Heart left ventricle (tissue), 16 donors: ENCODE measurements at regions not wholly inside any gene's neighbourhood (a gene's known extent, or its start where the extent isn't known, plus 50 kb on each side); places are given as distances from the start of the nearest gene placed in this dataset.

Source experiments
- ATAC-seq, 4 donors: fragments of 200-7000 bp; cut with Tn5 transposase; one replicate each; pipeline ENCODE4 v1.9.1; 2020 to 2022; ENCODE audit warnings: moderate library complexity in 4 of 4, mild to moderate bottlenecking in 3 of 4, moderate number of reproducible peaks in 1 of 4
- DNase-seq, 5 donors: peaks; one replicate each; pipeline ENCODE4 v3.0.0-alpha.2; 2020
- H3K27ac ChIP-seq, 12 donors: fragments of 200-600 bp; sonication (generic) in 4 of 12; one replicate each; pipeline versions ENCODE4 v1.5.0 to v1.8.0; 2016 to 2022; ENCODE audit warnings: mild to moderate bottlenecking in 2 of 12
- H3K27me3 ChIP-seq, 9 donors: fragments of 200-600 bp; sonication (generic) in 2 of 9; one replicate each; pipeline versions ENCODE4 v1.5.1 to v1.8.0; 2016 to 2022; ENCODE audit warnings: mild to moderate bottlenecking in 3 of 9
- H3K36me3 ChIP-seq, 9 donors: fragments of 200-600 bp; sonication (generic) in 2 of 9; one replicate each; pipeline versions ENCODE4 v1.5.0 to v1.8.0; 2018 to 2022; ENCODE audit warnings: mild to moderate bottlenecking in 2 of 9
- H3K4me1 ChIP-seq, 12 donors: fragments of 200-600 bp; sonication (generic) in 4 of 12; one replicate each; pipeline versions ENCODE4 v1.5.0 to v1.8.0; 2016 to 2022; ENCODE audit warnings: mild to moderate bottlenecking in 3 of 12
- H3K4me3 ChIP-seq, 12 donors: fragments of 200-600 bp; sonication (generic) in 4 of 12; one replicate each; pipeline versions ENCODE4 v1.5.0 to v1.8.0; 2017 to 2022; ENCODE audit warnings: mild to moderate bottlenecking in 9 of 12, moderate library complexity in 4 of 12
- H3K9me3 ChIP-seq, 12 donors: fragments of 200-600 bp; sonication (generic) in 4 of 12; one replicate each; pipeline versions ENCODE4 v1.5.0 to v1.8.0; 2016 to 2022; ENCODE audit warnings: mild to moderate bottlenecking in 1 of 12
- CTCF ChIP-seq, 12 donors: fragments of 200-600 bp; sonication (generic) in 4 of 12; IDR thresholded peaks; one replicate each; pipeline versions ENCODE4 v1.5.0 to v1.8.0; 2018 to 2022; ENCODE audit warnings: antibody characterized with exemption in 12 of 12, mild to moderate bottlenecking in 5 of 12
- POLR2A ChIP-seq, 2 donors: fragments of 450-650 bp; IDR thresholded peaks; one replicate each; pipeline ENCODE4 v1.6.1; 2017; ENCODE audit warnings: antibody characterized with exemption in 2 of 2, mild to moderate bottlenecking in 2 of 2, moderate library complexity in 2 of 2
- WGBS, 4 donors: extraction: QIAGEN DNeasy Blood & Tissue Kit in 2 of 4; methylation state at CpG; one replicate each; pipeline versions ENCODE4 v1.1.5 to v1.1.7; 2013 to 2018; 5-methylcytosine and 5-hydroxymethylcytosine counted together
- intact Hi-C, 10 donors: fragments of 100-400 bp; cut with DNase I; formaldehyde crosslinking; loops; one replicate each; pipeline versions ENCODE4 v1.11.1 to v1.14.2; 2022
- donor health status: ischemic (EF 13 %, LVEDD 7.1; RV severe dilation, severe dysfunction).
- donor health status: healthy with polysubstance abuse.
- donor health status: DM: no; HTN: yes; CAD: no.
- donor health status: DM: no; HTN: no; CAD: no.
- donor health status: ischemic (EF 25% LVEDD 6.9; RV normal size, moderate dysfunction).
- donor health status: ischemic (EF 25% LVEDD 5.7; RV mildly dilated, moderate dysfunction).
- donor health status: healthy.
- donor health status: DM: yes; HTN: yes; CAD: no.
- donor health status: ischemic (EF 35%, LVEDD 5.7; RV mildly dilated, moderate dysfunction).
- donor health status: nonischemic (EF 11% LVEDD 7.7; RV severe dilation, severe dysfunction).
- donor health status: DM: yes; HTN: yes; CAD: no.
- donor health status: PGD.
- donor health status: ischemic (EF 29% LVEDD 5.4; RV normal size, mild dysfunction).
- donor health status: nonischemic (EF 23%, LVEDD 6.1; RV moderate dilation, normal function).

- DNase-seq (peak in 4 of 5 donors; percentile 66 to 80 (median 72)), ATAC-seq (peak; percentile 35 to 62 (median 50))
- no peaks in the 10 kb centered on the region for H3K36me3 ChIP-seq
- peaks cover 0 to 8% (median 0%) of the 10 kb centered on the region in 12 donors for H3K9me3 ChIP-seq
- H3K27ac ChIP-seq = no peak overlapping the region
- H3K4me3 ChIP-seq = no peak overlapping the region
- intact Hi-C loops = no loop called here
- H3K27me3 ChIP-seq = no peaks in the 10 kb centered on the region
- TF ChIP-seq CTCF (IDR thresholded peaks at IDR 0.05) (no peak), POLR2A (IDR thresholded peaks at IDR 0.05) (no peak)
- WGBS, 4 donors = 52 to 59% (median 55%) methylated on average over 4 of the region's 4 CpGs
- peaks cover 0 to 22% (median 10%) of the 10 kb centered on the region in 12 donors for H3K4me1 ChIP-seq
These were observed 114.2 kb downstream of the SNX5 start for GRCh38 chr20:17854307-17854903.

GRCh38 chr20:17852323-17852722 lies 116.3 kb downstream of the SNX5 start:
- ATAC-seq = no peak
- Histone ChIP-seq H3K4me3 (no peak overlapping the region), H3K36me3 (no peaks in the 10 kb centered on the region), H3K27ac (no peak overlapping the region), H3K27me3 (no peaks in the 10 kb centered on the region), H3K4me1 (peaks cover 0 to 22% (median 8%) of the 10 kb centered on the region in 12 donors), H3K9me3 (peaks cover 0 to 10% (median 0%) of the 10 kb centered on the region in 12 donors)
- intact Hi-C loops = no loop called here
- TF ChIP-seq POLR2A (IDR thresholded peaks at IDR 0.05) (no peak), CTCF (IDR thresholded peaks at IDR 0.05) (no peak)
- no peak for DNase-seq
- 88 to 92% (median 90%) methylated on average over 3 of the region's 3 CpGs for WGBS, 4 donors

GRCh38 chr20:17850684-17851026 lies 117.9 kb downstream of the SNX5 start:
- no peak for TF ChIP-seq CTCF (IDR thresholded peaks at IDR 0.05)
- TF ChIP-seq POLR2A (IDR thresholded peaks at IDR 0.05) = no peak
- no peaks in the 10 kb centered on the region for H3K36me3 ChIP-seq
- DNase-seq (no peak), ATAC-seq (no peak)
- 59 to 68% (median 64%) methylated on average over 4 of the region's 4 CpGs for WGBS, 4 donors
- intact Hi-C loops = no loop called here
- H3K4me1 ChIP-seq = peaks cover 0 to 32% (median 20%) of the 10 kb centered on the region in 12 donors
- H3K27ac ChIP-seq = peak overlapping the region in 9 of 12 donors; percentile 54 to 87 (median 73)
- H3K9me3 ChIP-seq = peaks cover 0 to 10% (median 0%) of the 10 kb centered on the region in 12 donors
- no peak overlapping the region for H3K4me3 ChIP-seq
- H3K27me3 ChIP-seq = no peaks in the 10 kb centered on the region

- 57 to 67% (median 62%) methylated on average over 11 to 15 of the region's 15 CpGs for WGBS, 4 donors
These were observed 118.5 kb downstream of the SNX5 start for GRCh38 chr20:17849901-17850683.

More at GRCh38 chr20:17849901-17850683, 118.5 kb downstream of the SNX5 start:
- peaks cover 0 to 10% (median 0%) of the 10 kb centered on the region in 12 donors for H3K9me3 ChIP-seq
- H3K4me3 ChIP-seq = no peak overlapping the region
- no peak for TF ChIP-seq CTCF (IDR thresholded peaks at IDR 0.05)
- no peak for TF ChIP-seq POLR2A (IDR thresholded peaks at IDR 0.05)
- H3K27me3 ChIP-seq = no peaks in the 10 kb centered on the region
- H3K36me3 ChIP-seq = no peaks in the 10 kb centered on the region
- intact Hi-C loops = loop anchor here in 1 of 10 donors (5.0 kb wide), 1 partner anchor 47 kb away; no protein-coding TSS in a partner anchor
- H3K4me1 ChIP-seq = peaks cover 0 to 33% (median 20%) of the 10 kb centered on the region in 12 donors
- ATAC-seq (peak; percentile 72 to 85 (median 83)), DNase-seq (peak; percentile 67 to 87 (median 77))
- H3K27ac ChIP-seq = peak overlapping the region in 10 of 12 donors; percentile 54 to 87 (median 68)
